MM.1S (cell line): ENCODE measurements at regions not wholly inside any gene's neighbourhood (a gene's known extent, or its start where the extent isn't known, plus 50 kb on each side); places are given as distances from the start of the nearest gene placed in this dataset.

Source experiments
- CTCF ChIP-seq: fragments of 300-600 bp; sonication (generic); IDR thresholded peaks from 2 replicates; pipeline ENCODE4 v1.5.1; 2016; ENCODE audit warnings: antibody characterized with exemption, low read length, mixed read lengths
- EZH2 ChIP-seq: fragments of 300-600 bp; sonication (generic); optimal IDR thresholded peaks from 2 replicates; pipeline ENCODE3; 2017; ENCODE audit warnings: low read depth, mild to moderate bottlenecking, antibody characterized with exemption, low read length, mixed read lengths

- TF ChIP-seq CTCF (no peak), EZH2 (no peak)
These were observed 97.3 kb upstream of the PIEZO2 start for GRCh38 chr18:11246495-11247300.
